ENCODE measurements at regions not wholly inside any gene's neighbourhood (a gene's known extent, or its start where the extent isn't known, plus 50 kb on each side); places are given as distances from the start of the nearest gene placed in this dataset.
A peak's percentile ranks its signal among the peaks of the same experiment; 100 is the strongest.

DNA sequence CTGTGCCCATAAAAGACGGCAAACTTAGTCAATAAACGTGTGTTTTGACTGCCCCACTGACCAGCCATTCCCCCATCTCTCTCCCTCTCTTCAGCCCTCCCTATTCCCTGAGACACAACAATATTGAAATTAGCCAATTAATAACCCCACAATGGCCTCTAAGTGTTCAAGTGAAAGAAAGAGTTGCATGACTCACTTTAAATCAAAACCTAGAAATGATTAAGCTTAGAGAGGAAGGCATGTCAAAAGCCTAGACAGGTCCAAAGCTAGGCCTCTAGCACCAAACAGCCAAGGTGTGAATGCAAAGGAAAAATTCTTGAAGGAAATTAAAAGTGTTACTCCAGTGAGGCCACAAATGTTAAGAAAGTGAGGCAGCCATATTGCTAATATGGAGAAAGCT, 261.6 kb upstream of the TBX18 start:
- TF ChIP-seq EZH2 (IDR thresholded peaks at IDR 0.05; ENCODE audit: insufficient read depth, poor library complexity, severe bottlenecking) (no peak), EZH2phosphoT487 (IDR thresholded peaks at IDR 0.05; ENCODE audit: insufficient read depth, low read depth) (no peak)
- no peaks in the 10 kb centered on the region for H3K4me1 ChIP-seq (ENCODE audit: insufficient read depth)
- no peaks in the 10 kb centered on the region for H3K9me3 ChIP-seq (ENCODE audit: low read depth)
- H3K4me2 ChIP-seq (ENCODE audit: unreplicated experiment) = no peak overlapping the region
- H2AFZ ChIP-seq = no peak overlapping the region
- no peak overlapping the region for H3K9ac ChIP-seq
- in situ Hi-C loops (cut with MboI) = no loop called here
- no peaks in the 10 kb centered on the region for H3F3A ChIP-seq (ENCODE audit: insufficient read depth)
- no peaks in the 10 kb centered on the region for H4K20me1 ChIP-seq (ENCODE audit: insufficient read depth)
- DNase-seq = no peak
- no peak overlapping the region for H3K4me3 ChIP-seq
- no peaks in the 10 kb centered on the region for H3K9me2 ChIP-seq (ENCODE audit: insufficient read depth)
- H3K27ac ChIP-seq = no peak overlapping the region
- no peaks in the 10 kb centered on the region for H3K27me3 ChIP-seq (replicated peaks; ENCODE audit: insufficient read depth)
- WGBS, 2 experiments (ENCODE audit: low coverage in 1 of 2, low lambda C conversion rate in 2 of 2, missing lambda C conversion rate in 2 of 2) = 86 to 87% methylated on average over 2 of the region's 2 CpGs
- H3K36me3 ChIP-seq (ENCODE audit: low read depth) = no peaks in the 10 kb centered on the region
- H3K79me2 ChIP-seq (ENCODE audit: insufficient read depth) = no peaks in the 10 kb centered on the region

DNA sequence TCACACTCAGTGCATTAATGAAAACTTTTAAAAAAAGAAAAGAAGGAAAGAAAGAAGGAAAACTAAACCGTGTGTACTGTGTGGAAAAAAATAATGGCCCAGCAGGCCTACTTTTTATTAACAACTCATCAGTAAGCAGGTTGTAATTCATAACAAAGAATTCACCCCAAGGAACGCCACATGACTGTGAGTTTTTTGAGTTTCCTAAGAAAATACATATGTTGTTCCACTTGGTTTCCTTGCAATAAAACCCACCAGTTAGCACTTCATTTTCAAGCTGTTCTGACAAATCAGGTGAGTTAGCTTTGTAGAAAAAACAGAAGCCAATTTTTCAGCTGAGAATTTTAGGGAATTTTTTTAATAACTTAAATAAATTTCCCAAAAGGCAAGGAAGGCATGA, 259.3 kb upstream of the TBX18 start:
- Histone ChIP-seq H3K27me3 (replicated peaks; ENCODE audit: insufficient read depth) (no peaks in the 10 kb centered on the region), H3K4me3 (no peak overlapping the region), H3K9ac (no peak overlapping the region), H3K9me3 (ENCODE audit: low read depth) (no peaks in the 10 kb centered on the region), H3K27ac (no peak overlapping the region), H3K9me2 (ENCODE audit: insufficient read depth) (no peaks in the 10 kb centered on the region), H3K4me2 (ENCODE audit: unreplicated experiment) (no peak overlapping the region), H2AFZ (no peak overlapping the region), H3K36me3 (ENCODE audit: low read depth) (no peaks in the 10 kb centered on the region), H3K4me1 (ENCODE audit: insufficient read depth) (no peaks in the 10 kb centered on the region), H3F3A (ENCODE audit: insufficient read depth) (no peaks in the 10 kb centered on the region), H3K79me2 (ENCODE audit: insufficient read depth) (no peaks in the 10 kb centered on the region), H4K20me1 (ENCODE audit: insufficient read depth) (no peaks in the 10 kb centered on the region)
- no peak for DNase-seq
- TF ChIP-seq EZH2 (IDR thresholded peaks at IDR 0.05; ENCODE audit: insufficient read depth, poor library complexity, severe bottlenecking) = no peak
- no peak for TF ChIP-seq EZH2phosphoT487 (IDR thresholded peaks at IDR 0.05; ENCODE audit: insufficient read depth, low read depth)
- 33 to 36% methylated on average over 2 of the region's 2 CpGs for WGBS, 2 experiments (ENCODE audit: low coverage in 1 of 2, low lambda C conversion rate in 2 of 2, missing lambda C conversion rate in 2 of 2)
- in situ Hi-C loops (cut with MboI) = no loop called here

DNA sequence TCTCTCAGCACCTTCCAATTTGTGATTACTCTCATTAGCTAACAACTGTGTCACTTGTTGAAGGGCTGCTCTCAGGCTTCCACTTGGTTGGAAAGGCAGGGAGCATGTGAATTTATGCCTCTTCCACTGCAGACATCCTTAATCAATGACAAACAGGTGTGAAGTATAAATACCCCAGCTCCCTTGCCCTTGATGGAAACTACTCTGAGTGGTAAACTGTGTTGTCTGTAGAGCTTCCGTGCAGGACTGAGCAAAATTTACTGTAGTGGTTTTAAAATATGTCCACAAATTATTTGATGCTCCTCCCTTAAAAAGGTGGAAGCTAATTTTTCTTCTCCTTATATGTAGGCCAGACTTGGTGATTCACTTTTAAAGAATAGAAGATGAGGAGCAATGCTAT, 253.0 kb upstream of the TBX18 start:
- no peaks in the 10 kb centered on the region for H3F3A ChIP-seq (ENCODE audit: insufficient read depth)
- no peaks in the 10 kb centered on the region for H3K9me3 ChIP-seq (ENCODE audit: low read depth)
- no peak overlapping the region for H3K4me3 ChIP-seq
- H3K9me2 ChIP-seq (ENCODE audit: insufficient read depth) = no peaks in the 10 kb centered on the region
- no peaks in the 10 kb centered on the region for H3K4me1 ChIP-seq (ENCODE audit: insufficient read depth)
- no peak for DNase-seq
- no peaks in the 10 kb centered on the region for H4K20me1 ChIP-seq (ENCODE audit: insufficient read depth)
- H3K79me2 ChIP-seq (ENCODE audit: insufficient read depth) = no peaks in the 10 kb centered on the region
- no peak overlapping the region for H2AFZ ChIP-seq
- H3K36me3 ChIP-seq (ENCODE audit: low read depth) = no peaks in the 10 kb centered on the region
- 87 to 92% methylated on average over 1 of the region's 1 CpG for WGBS, 2 experiments (ENCODE audit: low coverage in 1 of 2, low lambda C conversion rate in 2 of 2, missing lambda C conversion rate in 2 of 2)
- no peak overlapping the region for H3K9ac ChIP-seq
- no peak overlapping the region for H3K4me2 ChIP-seq (ENCODE audit: unreplicated experiment)
- H3K27me3 ChIP-seq (replicated peaks; ENCODE audit: insufficient read depth) = no peaks in the 10 kb centered on the region
- TF ChIP-seq EZH2phosphoT487 (IDR thresholded peaks at IDR 0.05; ENCODE audit: insufficient read depth, low read depth) (no peak), EZH2 (IDR thresholded peaks at IDR 0.05; ENCODE audit: insufficient read depth, poor library complexity, severe bottlenecking) (no peak)
- no peak overlapping the region for H3K27ac ChIP-seq
- in situ Hi-C loops (cut with MboI) = no loop called here

DNA sequence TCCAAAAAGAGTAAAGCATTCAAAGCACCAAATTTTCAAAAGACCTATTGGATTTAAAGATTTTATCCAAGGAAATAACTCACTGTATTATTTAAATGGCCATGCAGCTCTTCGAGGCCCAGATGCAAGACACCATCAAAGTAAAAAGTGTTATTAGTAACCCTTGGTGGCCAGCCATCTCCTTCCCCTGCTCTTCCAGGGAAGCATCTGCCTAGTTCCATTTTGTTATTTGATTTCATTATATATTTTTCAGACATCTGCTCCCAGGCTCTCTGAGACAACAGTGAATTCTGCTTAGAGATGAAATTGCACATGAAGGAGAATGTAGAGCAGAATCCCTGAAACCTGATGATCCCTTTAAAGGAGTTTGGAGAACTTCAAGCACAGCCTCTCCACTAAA, 252.3 kb upstream of the TBX18 start:
- TF ChIP-seq EZH2phosphoT487 (IDR thresholded peaks at IDR 0.05; ENCODE audit: insufficient read depth, low read depth) = no peak
- no peak for TF ChIP-seq EZH2 (IDR thresholded peaks at IDR 0.05; ENCODE audit: insufficient read depth, poor library complexity, severe bottlenecking)
- in situ Hi-C loops (cut with MboI) = no loop called here
- H3K36me3 ChIP-seq (ENCODE audit: low read depth) = no peaks in the 10 kb centered on the region
- WGBS, 2 experiments (ENCODE audit: low coverage in 1 of 2, low lambda C conversion rate in 2 of 2, missing lambda C conversion rate in 2 of 2) = 75% methylated on average over 1 of the region's 1 CpG
- no peaks in the 10 kb centered on the region for H3K27me3 ChIP-seq (replicated peaks; ENCODE audit: insufficient read depth)
- H3K4me1 ChIP-seq (ENCODE audit: insufficient read depth) = no peaks in the 10 kb centered on the region
- no peaks in the 10 kb centered on the region for H3K9me3 ChIP-seq (ENCODE audit: low read depth)
- H3K9me2 ChIP-seq (ENCODE audit: insufficient read depth) = no peaks in the 10 kb centered on the region
- no peak overlapping the region for H2AFZ ChIP-seq
- no peak overlapping the region for H3K27ac ChIP-seq
- H3K79me2 ChIP-seq (ENCODE audit: insufficient read depth) = no peaks in the 10 kb centered on the region
- no peaks in the 10 kb centered on the region for H4K20me1 ChIP-seq (ENCODE audit: insufficient read depth)
- DNase-seq = no peak
- H3K9ac ChIP-seq = no peak overlapping the region
- H3K4me3 ChIP-seq = no peak overlapping the region
- no peaks in the 10 kb centered on the region for H3F3A ChIP-seq (ENCODE audit: insufficient read depth)
- H3K4me2 ChIP-seq (ENCODE audit: unreplicated experiment) = no peak overlapping the region

DNA sequence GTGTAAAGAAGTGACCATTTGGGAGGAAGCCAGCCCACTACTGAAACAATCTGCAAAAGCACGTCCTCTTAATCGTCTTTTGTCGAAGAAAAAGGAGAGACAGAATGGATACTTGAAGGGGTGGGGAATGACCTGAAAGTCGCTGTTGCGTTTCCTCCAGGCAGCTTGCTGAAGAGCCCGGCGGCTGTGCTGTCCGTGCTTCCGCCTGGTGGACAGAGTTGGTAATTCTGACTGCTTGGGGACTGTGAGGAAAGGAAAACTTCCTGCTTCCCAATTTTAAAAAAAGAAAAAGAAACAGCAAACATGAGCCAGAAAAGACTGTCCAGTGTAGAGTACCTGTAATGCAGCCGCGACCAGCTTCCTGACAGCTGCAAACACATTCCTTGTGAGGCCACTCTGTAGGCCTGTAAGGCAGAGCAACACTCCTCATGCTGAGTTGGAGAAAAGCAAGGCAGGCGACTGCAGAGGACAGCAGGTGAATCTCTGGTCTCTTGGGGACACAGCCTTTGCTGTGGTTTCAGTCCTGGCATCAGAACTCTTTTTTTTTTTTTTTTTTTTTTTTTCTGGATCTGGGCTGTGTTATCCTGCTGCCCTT, 251.1 kb upstream of the TBX18 start:
- H3K36me3 ChIP-seq (ENCODE audit: low read depth) = no peaks in the 10 kb centered on the region
- H3K9ac ChIP-seq = no peak overlapping the region
- 90 to 93% methylated on average over 12 of the region's 12 CpGs for WGBS, 2 experiments (ENCODE audit: low coverage in 1 of 2, low lambda C conversion rate in 2 of 2, missing lambda C conversion rate in 2 of 2)
- H3K4me1 ChIP-seq (ENCODE audit: insufficient read depth) = no peaks in the 10 kb centered on the region
- H3K9me3 ChIP-seq (ENCODE audit: low read depth) = no peaks in the 10 kb centered on the region
- no peaks in the 10 kb centered on the region for H3K79me2 ChIP-seq (ENCODE audit: insufficient read depth)
- H3K4me3 ChIP-seq = no peak overlapping the region
- in situ Hi-C loops (cut with MboI) = no loop called here
- no peak overlapping the region for H2AFZ ChIP-seq
- H3K27ac ChIP-seq = no peak overlapping the region
- peak; percentile 24 for DNase-seq
- no peak overlapping the region for H3K4me2 ChIP-seq (ENCODE audit: unreplicated experiment)
- no peaks in the 10 kb centered on the region for H3K9me2 ChIP-seq (ENCODE audit: insufficient read depth)
- TF ChIP-seq EZH2phosphoT487 (IDR thresholded peaks at IDR 0.05; ENCODE audit: insufficient read depth, low read depth) (no peak), EZH2 (IDR thresholded peaks at IDR 0.05; ENCODE audit: insufficient read depth, poor library complexity, severe bottlenecking) (no peak)
- H3F3A ChIP-seq (ENCODE audit: insufficient read depth) = no peaks in the 10 kb centered on the region
- H4K20me1 ChIP-seq (ENCODE audit: insufficient read depth) = no peaks in the 10 kb centered on the region
- H3K27me3 ChIP-seq (replicated peaks; ENCODE audit: insufficient read depth) = no peaks in the 10 kb centered on the region
